ENCODE measurements at regions not wholly inside any gene's neighbourhood (a gene's known extent, or its start where the extent isn't known, plus 50 kb on each side); places are given as distances from the start of the nearest gene placed in this dataset.

DNA sequence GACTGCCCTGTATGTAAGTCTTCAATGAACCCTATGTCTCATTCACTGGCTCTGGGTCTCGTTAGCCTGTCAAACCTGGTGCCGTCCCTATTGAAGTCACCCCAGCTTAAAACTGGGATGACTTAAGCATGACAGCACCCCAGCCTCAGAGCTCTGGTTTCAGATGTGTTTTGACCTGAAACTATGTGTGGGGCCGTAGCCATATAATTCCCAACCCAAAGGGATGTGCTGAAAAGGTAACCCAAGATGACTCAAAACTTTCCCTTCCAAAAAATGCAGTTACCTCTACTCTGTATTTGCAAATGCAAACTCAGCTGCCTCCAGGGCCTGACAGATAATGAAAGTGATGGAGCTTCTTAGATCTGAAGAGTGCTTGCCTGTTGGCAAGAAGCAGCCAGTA lies 478.3 kb upstream of the ERCC4 start:
- Histone ChIP-seq H3F3A (ENCODE audit: insufficient read depth, low read length) (no peaks in the 10 kb centered on the region), H3K4me1 (ENCODE audit: insufficient read depth, low read length, severe bottlenecking) (peaks cover 32% of the 10 kb centered on the region), H4K20me1 (ENCODE audit: insufficient read depth, low read length) (no peaks in the 10 kb centered on the region), H3K27me3 (ENCODE audit: insufficient read depth, low read length) (no peaks in the 10 kb centered on the region), H3K9ac (ENCODE audit: low read length) (no peak overlapping the region), H3K4me3 (ENCODE audit: low read depth, low read length, poor library complexity, severe bottlenecking) (no peak overlapping the region), H3K4me2 (ENCODE audit: low read length) (no peak overlapping the region), H2AFZ (ENCODE audit: low read length) (no peak overlapping the region), H3K79me2 (ENCODE audit: insufficient read depth, low read length) (no peaks in the 10 kb centered on the region), H3K27ac (ENCODE audit: low read depth, low read length, poor library complexity, severe bottlenecking) (no peak overlapping the region), H3K9me2 (ENCODE audit: low read depth, low read length) (no peaks in the 10 kb centered on the region), H3K9me3 (ENCODE audit: low read length) (no peaks in the 10 kb centered on the region), H3K36me3 (ENCODE audit: insufficient read depth, low read length) (no peaks in the 10 kb centered on the region)
- TF ChIP-seq EZH2 (IDR thresholded peaks at IDR 0.05; ENCODE audit: borderline replicate concordance, low read length): no peak
- no peak for TF ChIP-seq CTCF (IDR thresholded peaks at IDR 0.05; ENCODE audit: low read length)

GRCh38 chr16:13448346-13448745 lies 471.6 kb upstream of the ERCC4 start:
- H3K4me1 ChIP-seq (ENCODE audit: insufficient read depth, low read length, severe bottlenecking): peaks cover 39% of the 10 kb centered on the region
- H4K20me1 ChIP-seq (ENCODE audit: insufficient read depth, low read length): no peaks in the 10 kb centered on the region
- no peak overlapping the region for H3K9ac ChIP-seq (ENCODE audit: low read length)
- H3K27me3 ChIP-seq (ENCODE audit: insufficient read depth, low read length): no peaks in the 10 kb centered on the region
- H3K9me3 ChIP-seq (ENCODE audit: low read length): no peaks in the 10 kb centered on the region
- no peaks in the 10 kb centered on the region for H3K9me2 ChIP-seq (ENCODE audit: low read depth, low read length)
- TF ChIP-seq CTCF (IDR thresholded peaks at IDR 0.05; ENCODE audit: low read length) (no peak), EZH2 (IDR thresholded peaks at IDR 0.05; ENCODE audit: borderline replicate concordance, low read length) (no peak)
- H2AFZ ChIP-seq (ENCODE audit: low read length): no peak overlapping the region
- H3K79me2 ChIP-seq (ENCODE audit: insufficient read depth, low read length): no peaks in the 10 kb centered on the region
- H3K36me3 ChIP-seq (ENCODE audit: insufficient read depth, low read length): no peaks in the 10 kb centered on the region
- no peaks in the 10 kb centered on the region for H3F3A ChIP-seq (ENCODE audit: insufficient read depth, low read length)
- H3K27ac ChIP-seq (ENCODE audit: low read depth, low read length, poor library complexity, severe bottlenecking): no peak overlapping the region
- no peak overlapping the region for H3K4me2 ChIP-seq (ENCODE audit: low read length)
- no peak overlapping the region for H3K4me3 ChIP-seq (ENCODE audit: low read depth, low read length, poor library complexity, severe bottlenecking)

DNA sequence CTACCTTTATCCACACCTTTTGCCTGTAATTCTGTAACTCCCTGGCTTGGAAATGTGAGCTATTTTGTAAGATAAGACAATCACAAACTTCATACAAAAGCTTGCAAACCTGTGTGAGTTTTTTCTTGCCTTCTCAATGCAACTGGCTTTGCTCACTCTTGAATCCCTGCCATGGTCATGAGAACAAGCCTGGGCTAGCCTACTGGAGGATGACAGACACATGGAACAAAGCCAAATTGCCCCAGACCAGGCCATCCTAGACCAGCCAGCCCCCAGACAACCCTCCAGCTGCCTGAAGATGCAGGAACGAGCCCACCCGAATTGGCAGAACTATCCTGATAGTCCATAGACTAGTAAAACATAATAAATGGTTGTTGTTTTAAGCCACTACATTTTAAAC lies 466.6 kb upstream of the ERCC4 start:
- H3K9me3 ChIP-seq (ENCODE audit: low read length): no peaks in the 10 kb centered on the region
- no peak overlapping the region for H3K4me3 ChIP-seq (ENCODE audit: low read depth, low read length, poor library complexity, severe bottlenecking)
- no peaks in the 10 kb centered on the region for H3F3A ChIP-seq (ENCODE audit: insufficient read depth, low read length)
- H3K27ac ChIP-seq (ENCODE audit: low read depth, low read length, poor library complexity, severe bottlenecking): peak overlapping the region; percentile 27
- H4K20me1 ChIP-seq (ENCODE audit: insufficient read depth, low read length): no peaks in the 10 kb centered on the region
- H3K27me3 ChIP-seq (ENCODE audit: insufficient read depth, low read length): no peaks in the 10 kb centered on the region
- no peak overlapping the region; the same call in 1 of the 2 replicates for H3K4me2 ChIP-seq (ENCODE audit: low read length)
- H3K9me2 ChIP-seq (ENCODE audit: low read depth, low read length): no peaks in the 10 kb centered on the region
- peaks cover 33% of the 10 kb centered on the region for H3K4me1 ChIP-seq (ENCODE audit: insufficient read depth, low read length, severe bottlenecking)
- H3K36me3 ChIP-seq (ENCODE audit: insufficient read depth, low read length): no peaks in the 10 kb centered on the region
- no peak overlapping the region for H2AFZ ChIP-seq (ENCODE audit: low read length)
- H3K79me2 ChIP-seq (ENCODE audit: insufficient read depth, low read length): no peaks in the 10 kb centered on the region
- H3K9ac ChIP-seq (ENCODE audit: low read length): no peak overlapping the region; the same call in 1 of the 2 replicates
- TF ChIP-seq CTCF (IDR thresholded peaks at IDR 0.05; ENCODE audit: low read length): no peak
